ENCODE measurements at regions not wholly inside any gene's neighbourhood (a gene's known extent, or its start where the extent isn't known, plus 50 kb on each side); places are given as distances from the start of the nearest gene placed in this dataset.

- no peak for DNase-seq
- Histone ChIP-seq H3K27me3 (no peaks in the 10 kb centered on the region), H3K9me3 (no peaks in the 10 kb centered on the region), H3K36me3 (no peaks in the 10 kb centered on the region), H3K4me3 (no peak overlapping the region), H3K27ac (no peak overlapping the region), H3K4me1 (no peaks in the 10 kb centered on the region)
- ATAC-seq = no peak
- intact Hi-C loops (cut with DNase I) = no loop called here
- TF ChIP-seq CTCF (IDR thresholded peaks at IDR 0.05) = no peak
- FAIRE-seq = no peak
- WGBS, 2 donors = 75 to 79% methylated on average over 4 of the region's 4 CpGs
Observed at GRCh38 chr15:81987628-81988027, 58.2 kb downstream of the MEX3B start.

- intact Hi-C loops (cut with DNase I) = no loop called here
- DNase-seq (no peak), ATAC-seq (no peak), FAIRE-seq (no peak)
- Histone ChIP-seq H3K9me3 (no peaks in the 10 kb centered on the region), H3K4me1 (no peaks in the 10 kb centered on the region), H3K4me3 (no peak overlapping the region), H3K27me3 (no peaks in the 10 kb centered on the region), H3K36me3 (no peaks in the 10 kb centered on the region), H3K27ac (no peak overlapping the region)
- no peak for TF ChIP-seq CTCF (IDR thresholded peaks at IDR 0.05)
- WGBS, 2 donors = 82 to 87% methylated on average over 10 of the region's 10 CpGs
Observed at GRCh38 chr15:81983497-81983896, 62.3 kb downstream of the MEX3B start.

- WGBS, 2 donors = 82 to 88% methylated on average over 5 of the region's 5 CpGs
- Histone ChIP-seq H3K4me3 (no peak overlapping the region), H3K9me3 (no peaks in the 10 kb centered on the region), H3K4me1 (no peaks in the 10 kb centered on the region), H3K27ac (no peak overlapping the region), H3K36me3 (no peaks in the 10 kb centered on the region), H3K27me3 (no peaks in the 10 kb centered on the region)
- ATAC-seq = no peak
- DNase-seq = no peak
- FAIRE-seq = no peak
- intact Hi-C loops (cut with DNase I) = no loop called here
- no peak for TF ChIP-seq CTCF (IDR thresholded peaks at IDR 0.05)
Observed at GRCh38 chr15:81982808-81983207, 63.0 kb downstream of the MEX3B start.

- intact Hi-C loops (cut with DNase I) = no loop called here
- H3K9me3 ChIP-seq = no peaks in the 10 kb centered on the region
- H3K27me3 ChIP-seq = no peaks in the 10 kb centered on the region
- H3K4me3 ChIP-seq = no peak overlapping the region
- no peak for FAIRE-seq
- 39 to 50% methylated on average over 3 of the region's 3 CpGs for WGBS, 2 donors
- H3K4me1 ChIP-seq = no peaks in the 10 kb centered on the region
- no peak for DNase-seq
- no peaks in the 10 kb centered on the region for H3K36me3 ChIP-seq
- no peak for ATAC-seq
- no peak overlapping the region for H3K27ac ChIP-seq
- no peak for TF ChIP-seq CTCF (IDR thresholded peaks at IDR 0.05)
Observed at GRCh38 chr15:81981908-81982307, 63.9 kb downstream of the MEX3B start.

- WGBS, 2 donors = 89 to 91% methylated on average over 1 of the region's 1 CpG
- no peak for ATAC-seq
- intact Hi-C loops (cut with DNase I) = no loop called here
Observed at GRCh38 chr15:81977464-81977863, 68.4 kb downstream of the MEX3B start.

More at GRCh38 chr15:81977464-81977863, 68.4 kb downstream of the MEX3B start:
- H3K36me3 ChIP-seq = no peaks in the 10 kb centered on the region
- H3K4me3 ChIP-seq = no peak overlapping the region
- no peak for TF ChIP-seq CTCF (IDR thresholded peaks at IDR 0.05)
- no peaks in the 10 kb centered on the region for H3K27me3 ChIP-seq
- peaks cover 0 to 3% (median 0%) of the 10 kb centered on the region in 4 donors for H3K9me3 ChIP-seq
- no peak overlapping the region for H3K27ac ChIP-seq
- DNase-seq (no peak), FAIRE-seq (no peak)
- H3K4me1 ChIP-seq = no peaks in the 10 kb centered on the region
